WI38 (cell line): ENCODE measurements at regions not wholly inside any gene's neighbourhood (a gene's known extent, or its start where the extent isn't known, plus 50 kb on each side); places are given as distances from the start of the nearest gene placed in this dataset.

Experiments
- H3K4me3 ChIP-seq: 2 replicates; pipeline ENCODE4 v1.5.1; 2011; ENCODE audit warnings: low read depth, mild to moderate bottlenecking, control low read depth, low read length
- CTCF ChIP-seq: IDR thresholded peaks from 2 replicates; pipeline ENCODE4 v1.5.1; 2012; ENCODE audit warnings: low read depth, mild to moderate bottlenecking, control low read depth, low read length

- H3K4me3 ChIP-seq: no peak overlapping the region
- no peak for TF ChIP-seq CTCF
These were observed 123.7 kb upstream of the EXOC2 start for GRCh38 chr6:816510-817084.

- no peak overlapping the region for H3K4me3 ChIP-seq
- TF ChIP-seq CTCF: no peak
These were observed 122.4 kb upstream of the EXOC2 start for GRCh38 chr6:815348-815738.

- no peak overlapping the region for H3K4me3 ChIP-seq
- no peak for TF ChIP-seq CTCF
These were observed 121.7 kb upstream of the EXOC2 start for GRCh38 chr6:814378-815347.

GRCh38 chr6:811831-812230 lies 118.9 kb upstream of the EXOC2 start:
- no peak for TF ChIP-seq CTCF
- no peak overlapping the region for H3K4me3 ChIP-seq

GRCh38 chr6:811191-811590 lies 118.3 kb upstream of the EXOC2 start:
- TF ChIP-seq CTCF: no peak

GRCh38 chr6:804771-805170 lies 111.8 kb upstream of the EXOC2 start:
- TF ChIP-seq CTCF: no peak
- H3K4me3 ChIP-seq: no peak overlapping the region

More at GRCh38 chr6:811191-811590, 118.3 kb upstream of the EXOC2 start:
- H3K4me3 ChIP-seq: no peak overlapping the region

- no peak overlapping the region for H3K4me3 ChIP-seq
- no peak for TF ChIP-seq CTCF
These were observed 111.4 kb upstream of the EXOC2 start for GRCh38 chr6:804317-804716.
